T47D (cell line): ENCODE measurements at regions not wholly inside any gene's neighbourhood (a gene's known extent, or its start where the extent isn't known, plus 50 kb on each side); places are given as distances from the start of the nearest gene placed in this dataset.
A peak's percentile ranks its signal among the peaks of the same experiment; 100 is the strongest.
"Not testable (repeated sequence)": the region's sequence is repeated elsewhere in the genome, so short reads cannot be mapped to it uniquely, and the experiment has no call there.

ENCODE experiments used
- DNase-seq, 2 experiments: peaks; one replicate each; pipeline versions ENCODE4 v3.0.0 to v3.0.0-alpha.2; 2011 to 2012; ENCODE audit warnings: low read depth in 1 of 2, low spot score in 1 of 2
- JUND ChIP-seq: IDR thresholded peaks from 2 replicates; pipeline ENCODE4 v1.6.1; 2012; ENCODE audit warnings: low read depth
- in situ Hi-C: cut with HindIII; loops from 2 replicates; pipeline ENCODE4 v1.10.0; 2016; ENCODE audit warnings: low sequenced_read_pairs, low pct_unique_long_range_greater_than_20kb

- in situ Hi-C loops = no loop called here
- DNase-seq = no peak
- no peak for TF ChIP-seq JUND
These were observed 614.7 kb upstream of the FOXG1 start for GRCh38 chr14:28151926-28152325.

GRCh38 chr14:28152453-28153044, 614.0 kb upstream of the FOXG1 start:
- no peak for TF ChIP-seq JUND
- no peak for DNase-seq
- in situ Hi-C loops = no loop called here

GRCh38 chr14:28157289-28157869, 609.2 kb upstream of the FOXG1 start:
- DNase-seq = no peak
- in situ Hi-C loops = no loop called here
- no peak for TF ChIP-seq JUND

- in situ Hi-C loops = no loop called here
- DNase-seq = peak in 1 of 2 experiments; percentile 71
- no peak for TF ChIP-seq JUND
These were observed 608.4 kb upstream of the FOXG1 start for GRCh38 chr14:28157887-28158791.

GRCh38 chr14:28161040-28161439, 605.5 kb upstream of the FOXG1 start:
- in situ Hi-C loops = no loop called here
- no peak for DNase-seq
- TF ChIP-seq JUND = no peak

GRCh38 chr14:28163233-28163632, 603.4 kb upstream of the FOXG1 start:
- no peak for DNase-seq
- in situ Hi-C loops = no loop called here
- TF ChIP-seq JUND = no peak

- in situ Hi-C loops = no loop called here
- no peak for DNase-seq
- no peak for TF ChIP-seq JUND
These were observed 602.7 kb upstream of the FOXG1 start for GRCh38 chr14:28163897-28164296.

- in situ Hi-C loops, DNase-seq: not testable (repeated sequence)
These were observed 578.4 kb upstream of the FOXG1 start for GRCh38 chr14:28187902-28188830.

- no peak for DNase-seq
- no peak for TF ChIP-seq JUND
- in situ Hi-C loops = no loop called here
These were observed 569.7 kb upstream of the FOXG1 start for GRCh38 chr14:28196878-28197277.

GRCh38 chr14:28220391-28220790, 546.2 kb upstream of the FOXG1 start:
- no peak for DNase-seq
- in situ Hi-C loops = no loop called here
- no peak for TF ChIP-seq JUND

- DNase-seq = no peak
- no peak for TF ChIP-seq JUND
- in situ Hi-C loops = no loop called here
These were observed 525.7 kb upstream of the FOXG1 start for GRCh38 chr14:28240909-28241308.

- DNase-seq = no peak
- in situ Hi-C loops = no loop called here
- TF ChIP-seq JUND = no peak
These were observed 523.7 kb upstream of the FOXG1 start for GRCh38 chr14:28242895-28243294.
